Fibroblast of skin of left quadriceps (primary cell): ENCODE measurements at regions not wholly inside any gene's neighbourhood (a gene's known extent, or its start where the extent isn't known, plus 50 kb on each side); places are given as distances from the start of the nearest gene placed in this dataset.
"Not testable (repeated sequence)": the region's sequence is repeated elsewhere in the genome, so short reads cannot be mapped to it uniquely, and the experiment has no call there.

ENCODE experiments used
- DNase-seq, 2 experiments: peaks; one replicate each; pipeline ENCODE4 v3.0.0-alpha.2; 2013; ENCODE audit warnings: low read depth in 2 of 2

DNA sequence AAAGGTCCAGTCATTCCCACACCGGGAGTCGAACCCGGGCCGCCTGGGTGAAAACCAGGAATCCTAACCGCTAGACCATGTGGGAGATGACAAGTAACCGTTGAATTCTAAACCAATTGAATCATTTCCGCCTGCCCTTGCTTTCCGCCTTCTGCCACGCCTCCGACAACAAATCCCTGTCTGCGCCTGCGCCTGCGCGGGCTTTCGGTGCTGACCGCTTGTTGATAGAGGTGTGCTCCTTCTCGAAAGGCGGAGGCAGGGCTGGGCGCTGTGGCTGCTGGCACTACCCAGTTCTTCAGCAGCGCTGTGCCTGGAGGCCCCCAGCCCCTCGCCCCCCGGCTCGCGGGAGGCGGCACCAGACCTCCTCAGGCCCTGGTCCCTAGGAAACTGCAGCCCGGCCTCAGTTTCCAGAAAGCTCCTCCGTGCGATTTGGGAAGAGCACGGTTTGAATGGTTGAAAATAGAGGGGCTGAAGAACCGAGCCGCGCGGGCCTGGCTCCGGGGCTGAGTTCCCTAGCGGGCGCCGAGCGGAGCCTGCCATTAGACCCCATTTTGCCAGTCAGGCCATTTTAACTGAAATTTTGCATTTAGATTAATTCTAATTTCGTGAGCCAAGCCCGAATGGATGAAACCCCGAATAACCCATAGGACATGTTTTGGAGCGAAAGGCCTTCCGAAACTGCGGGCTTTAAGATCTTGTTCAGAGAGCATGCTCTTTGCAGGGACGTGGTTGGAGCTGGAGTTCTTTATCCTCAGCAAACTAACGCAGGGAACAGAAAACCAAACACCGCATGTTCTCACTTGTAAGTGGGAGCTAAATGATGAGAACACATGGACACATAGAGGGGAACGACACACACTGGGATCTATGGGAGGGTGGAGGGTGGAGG lies 219.3 kb upstream of the ATP10A start:
- peak; percentile 90 for DNase-seq

DNA sequence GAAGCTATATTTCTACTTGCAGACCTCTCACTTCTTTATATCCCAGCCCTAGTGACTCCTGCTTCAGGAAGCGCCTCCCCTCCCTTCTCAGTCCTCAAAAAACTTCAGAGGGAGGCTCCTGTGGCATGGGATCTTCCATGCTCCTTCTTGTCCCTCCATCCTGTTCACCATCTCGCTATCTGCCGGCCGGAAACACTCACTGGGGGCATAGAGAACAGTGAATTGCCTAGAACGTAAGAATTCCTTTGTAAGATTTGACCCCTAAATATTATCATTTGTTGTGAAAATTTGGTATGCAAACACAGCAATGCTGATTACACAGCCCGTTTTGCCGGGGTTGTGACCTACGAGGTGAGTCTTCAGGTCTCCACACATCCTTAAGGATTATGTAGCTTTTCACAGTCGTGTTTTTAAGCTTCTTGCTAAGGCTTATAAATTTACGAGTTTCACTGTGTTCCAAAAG lies 218.7 kb upstream of the ATP10A start:
- DNase-seq, result no peak

DNA sequence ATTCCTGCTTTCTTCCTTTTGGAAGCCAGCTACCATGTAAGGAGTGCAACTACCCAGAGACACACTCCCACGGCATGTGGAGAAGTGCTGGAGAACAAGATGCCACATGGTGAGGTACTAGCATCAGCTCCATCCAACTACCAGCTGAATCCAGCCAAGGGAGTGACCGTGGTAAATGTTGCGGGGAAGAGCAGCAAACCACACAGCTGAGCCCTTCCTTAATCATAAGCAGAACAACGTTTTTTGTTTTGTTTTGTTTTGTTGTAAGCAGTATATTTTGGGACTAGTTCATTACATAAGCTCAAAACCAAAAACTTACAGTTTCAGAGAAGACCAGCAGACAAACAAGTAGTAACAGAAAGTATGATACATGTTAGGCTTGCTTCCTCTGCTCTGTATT lies 212.6 kb upstream of the ATP10A start:
- no peak for DNase-seq

DNA sequence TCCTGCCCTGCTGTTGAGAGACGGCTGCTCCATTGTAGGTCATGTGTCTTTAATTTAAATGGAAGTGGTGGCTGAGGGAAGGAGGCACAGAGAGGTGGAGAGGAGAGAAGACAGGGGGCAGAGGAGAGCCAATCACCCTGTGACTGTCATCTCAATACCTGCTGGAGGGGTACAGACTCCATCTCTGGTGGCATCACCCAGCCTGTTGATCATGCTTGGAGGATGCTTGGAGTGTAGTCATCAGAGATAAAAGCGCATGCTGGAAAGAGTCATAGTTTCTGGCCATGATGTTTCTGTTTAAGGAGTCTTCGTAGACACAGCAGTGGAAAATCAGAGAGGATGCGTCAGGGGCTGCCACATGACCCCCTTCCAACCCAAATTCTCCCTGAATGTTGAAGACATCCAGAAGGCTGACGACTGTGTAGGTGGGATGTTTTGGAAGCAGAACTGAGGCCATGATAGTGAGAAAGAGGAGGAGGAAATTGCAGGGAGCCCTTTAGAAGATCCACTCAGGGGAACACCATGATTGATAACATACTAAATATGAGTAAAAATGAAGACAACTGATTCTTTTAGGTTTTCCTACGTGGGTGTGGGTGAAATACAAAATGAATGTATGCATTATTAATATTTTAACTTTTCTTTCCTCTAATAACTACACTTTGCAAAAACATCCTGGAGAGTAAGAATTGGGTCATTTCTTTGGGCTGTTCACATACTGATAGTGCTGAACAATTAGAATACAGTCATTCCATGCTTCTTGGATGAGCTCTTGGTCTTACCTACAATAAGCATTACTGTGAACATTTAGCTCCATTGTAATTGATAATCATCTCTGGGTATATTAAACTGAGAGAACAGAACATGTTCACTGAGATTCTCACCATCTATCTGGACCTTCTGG lies 210.6 kb upstream of the ATP10A start:
- no peak for DNase-seq

DNA sequence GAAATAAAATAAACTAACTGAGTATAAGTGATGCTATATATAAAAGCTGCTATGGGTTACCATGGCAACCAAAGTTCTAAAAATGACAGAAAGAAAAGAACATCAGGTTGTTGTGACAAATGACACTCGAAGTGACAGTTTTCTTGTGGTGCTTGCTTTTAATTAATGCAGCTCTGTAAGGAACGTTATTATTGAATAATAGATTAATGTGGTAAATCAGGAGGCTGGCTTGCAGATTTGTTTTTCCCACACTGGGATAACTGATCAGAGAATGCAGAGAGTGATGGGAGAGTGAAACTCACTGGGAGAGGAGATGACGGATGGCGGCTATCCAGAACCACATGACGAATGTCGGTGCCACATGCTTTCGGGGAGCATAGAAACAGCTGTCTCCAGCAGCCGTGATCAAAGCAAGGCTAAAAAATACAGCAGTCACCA lies 207.0 kb upstream of the ATP10A start:
- DNase-seq, result no peak

DNA sequence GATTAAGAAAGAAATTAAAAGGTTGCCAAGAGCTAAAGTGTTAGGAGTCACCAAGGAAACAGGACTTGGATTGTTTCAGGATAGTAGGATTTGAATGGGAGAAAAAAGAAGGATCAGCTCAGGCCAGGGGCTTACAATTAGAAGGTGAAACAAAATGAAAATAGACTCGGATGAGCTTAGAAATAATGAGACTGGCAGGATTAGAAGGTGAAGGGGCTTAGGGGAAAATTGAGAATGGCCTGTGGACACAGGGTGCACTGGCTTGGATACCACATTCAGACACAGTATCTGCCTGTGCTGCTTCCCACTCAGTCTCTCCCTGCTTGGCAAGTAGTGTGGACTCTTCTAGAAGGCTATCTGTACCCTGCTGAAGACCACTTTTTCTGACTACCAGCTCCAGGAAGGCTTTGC lies 206.1 kb upstream of the ATP10A start:
- DNase-seq, result no peak

DNA sequence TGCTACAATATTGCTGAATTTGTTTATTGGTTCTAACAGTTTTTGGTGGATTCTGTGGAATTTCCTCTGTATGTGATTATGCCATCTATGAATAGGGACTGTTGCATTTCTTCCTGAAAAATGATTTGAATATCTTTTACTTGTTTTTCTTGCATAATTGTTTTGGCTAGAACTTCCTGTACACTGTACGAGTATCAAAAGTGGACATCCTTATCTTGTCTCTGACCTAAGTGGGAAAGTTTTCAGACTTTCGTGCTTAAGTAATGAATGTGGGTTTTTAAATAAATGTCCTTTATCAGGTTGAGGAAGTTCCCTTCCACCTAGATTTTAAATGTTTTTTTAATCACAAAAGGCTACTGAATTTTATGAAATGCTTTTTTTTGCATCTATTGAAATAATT lies 203.8 kb upstream of the ATP10A start:
- no peak for DNase-seq

DNA sequence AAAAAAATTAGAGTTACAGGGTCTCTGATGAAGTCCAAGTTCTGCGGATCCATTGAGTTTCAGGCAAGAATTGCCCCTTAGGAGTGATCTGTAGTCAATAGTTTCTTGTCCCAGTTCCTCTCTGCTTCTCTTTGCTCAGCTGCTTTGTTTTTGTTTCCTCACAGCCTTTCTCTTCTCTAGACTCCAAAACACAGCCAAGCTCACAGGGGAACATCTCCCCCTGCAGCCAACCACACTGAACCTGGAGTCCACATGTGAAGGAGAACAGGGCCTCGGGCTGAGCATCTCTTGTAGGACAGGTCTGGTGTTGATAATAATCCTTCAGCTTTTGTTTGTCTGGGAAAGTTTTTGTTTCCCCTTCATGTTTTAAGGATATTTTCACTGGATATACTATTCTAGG lies 202.6 kb upstream of the ATP10A start:
- no peak for DNase-seq

DNA sequence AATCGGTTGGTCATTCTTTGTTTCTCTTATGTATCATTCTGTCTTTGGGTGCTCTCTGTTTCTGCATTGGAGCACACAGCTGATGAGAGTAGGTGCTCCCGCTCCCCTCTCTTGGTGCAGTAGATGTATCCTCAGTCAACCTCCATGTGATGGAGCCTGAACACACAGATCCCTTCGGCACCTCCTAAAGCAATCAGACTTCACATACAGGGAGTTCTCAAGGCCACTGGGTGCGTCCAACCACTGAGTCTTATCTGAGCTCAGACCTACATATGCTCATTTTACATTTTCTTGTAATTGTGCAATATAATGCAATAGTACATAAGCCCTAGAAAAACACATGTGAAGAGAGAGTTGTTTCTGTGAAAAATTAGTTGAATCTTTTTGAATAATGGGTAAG lies 198.1 kb upstream of the ATP10A start:
- DNase-seq, result no peak

DNA sequence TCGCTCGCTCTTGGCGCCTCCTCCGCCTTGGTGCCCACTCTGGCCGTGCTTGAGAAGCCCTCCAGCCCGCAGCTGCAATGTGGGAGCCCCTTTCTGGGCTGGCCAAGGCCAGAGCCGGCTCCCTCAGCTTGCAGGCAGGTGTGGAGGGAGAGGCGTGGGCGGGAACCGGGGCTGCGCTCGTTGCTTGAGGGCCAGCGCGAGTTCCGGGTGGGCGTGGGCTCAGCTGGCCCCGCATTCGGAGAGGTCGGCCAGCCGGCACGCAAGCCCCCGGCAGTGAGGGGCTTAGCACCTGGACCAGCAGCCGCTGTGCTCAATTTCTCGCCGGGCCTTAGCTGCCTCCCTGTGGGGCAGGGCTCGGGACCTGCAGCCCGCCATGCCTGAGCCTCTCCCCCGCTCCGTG lies 193.6 kb upstream of the ATP10A start:
- not testable (repeated sequence) for DNase-seq

DNA sequence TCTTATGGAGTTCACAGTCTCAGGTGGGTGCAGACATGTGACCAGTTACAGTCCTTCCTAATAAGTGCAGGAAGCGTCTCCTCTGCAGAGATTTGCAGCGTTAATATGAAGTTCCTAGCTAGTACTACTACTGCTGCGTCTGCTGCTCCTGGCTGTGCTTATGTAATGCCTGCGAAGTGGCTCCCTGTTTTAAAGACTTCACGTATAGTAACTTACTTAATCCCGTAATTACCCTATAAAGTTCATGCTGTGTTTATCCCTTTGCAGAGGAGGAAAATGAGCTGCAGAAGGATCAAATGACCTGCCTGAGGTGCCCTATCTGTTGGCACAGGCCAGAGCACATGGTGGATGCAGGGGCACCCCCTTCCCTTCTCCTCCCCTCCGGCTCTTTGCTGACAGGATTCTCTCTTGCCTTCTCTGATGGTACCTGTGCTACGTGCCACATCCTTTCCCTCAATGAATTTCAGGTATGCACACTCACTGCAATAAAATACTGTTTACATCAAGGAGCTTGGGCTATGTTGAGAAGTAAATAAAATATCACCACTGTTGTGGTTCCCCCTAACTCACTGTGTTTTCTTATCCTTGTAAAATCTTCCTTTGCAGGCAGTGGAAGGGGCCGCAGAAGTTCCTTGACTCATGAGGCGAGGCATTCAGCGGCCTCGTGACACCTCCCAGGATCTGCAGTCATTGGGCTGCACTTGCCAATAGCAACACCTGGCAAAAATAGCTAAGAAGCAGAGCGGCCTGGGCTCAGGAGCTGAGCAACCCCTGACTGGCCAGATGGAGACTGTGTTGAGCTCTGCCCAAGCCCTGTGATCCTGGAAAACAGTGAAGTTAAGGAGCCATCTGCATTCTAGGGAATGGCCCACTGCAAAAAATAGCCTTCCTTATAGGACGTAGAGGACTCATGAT lies 188.9 kb upstream of the ATP10A start:
- peak in 1 of 2 experiments; percentile 16 for DNase-seq

DNA sequence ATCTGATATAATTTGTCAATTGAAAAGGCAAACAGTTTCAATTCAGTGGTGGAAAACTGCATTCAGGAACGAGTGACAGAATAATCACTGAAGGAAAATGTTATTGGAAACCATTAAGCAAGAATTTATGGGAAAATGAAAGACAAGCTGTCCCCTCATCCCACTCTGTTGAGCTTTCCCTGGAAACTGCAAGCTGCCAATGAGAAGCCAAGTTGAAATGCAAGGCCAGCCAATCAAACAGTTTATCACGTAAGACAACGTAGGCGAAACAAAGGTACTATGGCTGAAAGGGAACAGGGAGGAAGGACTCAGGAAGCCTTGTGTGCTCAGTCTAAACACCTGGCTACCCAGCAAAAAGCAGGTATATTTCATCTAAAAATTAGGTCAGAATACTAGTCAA lies 187.9 kb upstream of the ATP10A start:
- no peak for DNase-seq

DNA sequence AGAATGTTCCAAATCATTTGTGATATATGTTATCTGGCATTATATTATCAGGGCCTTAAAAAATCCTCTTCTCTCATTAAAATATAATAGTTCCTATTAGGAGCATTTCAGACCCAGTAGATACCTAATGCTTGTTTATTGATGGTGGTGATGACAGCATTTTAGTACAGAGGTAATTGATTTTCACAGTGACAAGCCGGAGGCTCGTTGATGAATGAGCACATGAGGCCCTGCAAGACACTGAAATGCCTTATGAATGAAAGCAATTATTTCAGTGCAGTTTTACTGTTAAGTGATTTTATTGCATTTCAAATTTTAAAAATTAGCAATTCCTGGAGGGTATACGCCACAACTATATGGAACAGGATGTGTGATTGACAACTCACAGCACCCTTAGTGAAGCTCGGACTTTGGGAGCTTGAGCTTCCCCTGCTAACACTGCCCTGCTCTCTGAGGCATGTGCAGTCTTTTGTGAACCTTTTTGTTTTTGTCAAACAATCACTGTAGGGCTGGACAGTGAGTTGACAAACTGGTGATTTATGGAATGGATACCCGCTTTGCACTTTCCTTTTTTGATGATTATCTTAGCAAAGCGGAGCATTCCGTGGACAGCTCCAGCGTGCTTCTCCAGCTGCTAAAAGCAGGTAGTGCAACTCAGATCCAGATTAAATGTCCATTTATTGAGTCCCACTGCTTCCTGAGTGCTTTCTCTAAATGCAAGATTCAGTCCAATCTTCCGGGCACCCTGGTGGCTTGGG lies 187.0 kb upstream of the ATP10A start:
- no peak for DNase-seq

DNA sequence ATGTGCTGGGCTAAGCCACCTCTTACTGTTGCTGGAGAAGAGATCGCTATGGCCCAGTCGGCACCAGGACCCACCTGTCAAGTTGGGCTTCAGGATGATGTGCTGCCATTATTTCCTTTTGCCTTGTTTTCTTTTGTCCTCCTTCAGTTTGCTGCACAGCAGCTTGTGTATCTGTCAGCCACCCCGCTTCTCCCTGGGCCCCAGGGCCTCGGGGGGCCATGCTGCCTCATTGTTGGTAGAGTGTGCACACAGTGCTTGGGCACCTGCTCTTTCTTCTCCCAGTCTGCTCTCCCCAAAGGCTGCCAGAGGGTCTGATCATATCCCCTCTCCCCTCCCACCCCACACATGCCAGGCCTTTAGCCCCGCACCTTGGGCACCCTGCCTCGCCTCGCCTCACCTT lies 185.5 kb upstream of the ATP10A start:
- no peak for DNase-seq

DNA sequence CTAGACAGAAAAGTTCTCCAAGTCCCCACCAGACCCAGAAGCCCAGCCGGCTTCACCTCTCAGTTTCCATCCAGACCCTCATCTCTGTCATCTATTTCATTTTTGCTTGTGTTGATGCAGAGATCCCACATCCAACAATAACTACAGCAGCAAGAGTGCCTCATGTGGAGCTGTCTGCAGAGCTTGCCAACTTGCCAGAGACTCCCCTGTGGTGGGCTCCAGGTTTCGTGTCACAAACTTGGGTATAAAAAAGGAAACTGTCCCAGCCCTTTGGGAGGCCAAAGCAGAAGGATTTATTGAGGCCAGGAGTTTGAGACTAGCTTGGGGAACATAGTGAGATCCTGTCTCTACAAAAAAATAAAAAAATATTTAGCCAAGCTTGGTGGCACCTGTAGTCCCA lies 182.4 kb upstream of the ATP10A start:
- no peak for DNase-seq

DNA sequence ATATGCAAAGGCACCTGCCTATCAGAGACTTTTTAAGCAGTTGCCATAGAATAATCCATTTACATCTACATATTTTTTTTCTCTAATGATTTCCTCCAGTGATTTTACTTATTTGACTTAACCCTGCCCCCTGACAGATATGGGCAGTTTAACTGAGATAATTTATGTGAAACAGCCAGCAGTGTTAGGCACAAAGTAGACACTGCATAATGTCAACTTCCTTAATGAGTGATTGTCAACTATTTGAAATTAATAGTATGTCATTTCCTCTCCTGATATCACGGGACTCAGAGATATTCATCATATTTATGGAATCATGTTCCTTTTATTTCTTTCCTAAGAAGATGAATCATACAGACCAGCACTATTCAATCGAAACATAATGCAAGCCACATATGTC lies 179.9 kb upstream of the ATP10A start:
- no peak for DNase-seq

DNA sequence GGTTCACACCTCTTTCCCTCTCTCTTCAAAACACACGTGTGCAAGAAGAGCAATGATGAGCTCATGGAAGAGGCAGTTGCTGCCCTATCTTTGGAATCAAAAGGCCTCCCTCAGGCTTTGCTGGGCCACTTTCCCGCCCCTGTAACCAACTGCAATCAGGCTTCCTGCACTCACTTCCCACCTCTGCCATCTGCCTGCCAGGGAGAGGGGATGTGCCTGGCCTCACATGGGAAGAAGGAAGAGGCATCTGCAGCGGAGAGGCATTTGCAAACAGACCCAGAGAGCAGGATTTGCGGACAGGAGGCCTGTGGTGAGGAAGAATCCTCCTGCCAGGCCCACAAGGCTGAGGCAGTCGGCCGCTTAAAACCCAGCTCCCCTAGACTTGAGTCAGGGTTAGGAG lies 175.6 kb upstream of the ATP10A start:
- no peak for DNase-seq

DNA sequence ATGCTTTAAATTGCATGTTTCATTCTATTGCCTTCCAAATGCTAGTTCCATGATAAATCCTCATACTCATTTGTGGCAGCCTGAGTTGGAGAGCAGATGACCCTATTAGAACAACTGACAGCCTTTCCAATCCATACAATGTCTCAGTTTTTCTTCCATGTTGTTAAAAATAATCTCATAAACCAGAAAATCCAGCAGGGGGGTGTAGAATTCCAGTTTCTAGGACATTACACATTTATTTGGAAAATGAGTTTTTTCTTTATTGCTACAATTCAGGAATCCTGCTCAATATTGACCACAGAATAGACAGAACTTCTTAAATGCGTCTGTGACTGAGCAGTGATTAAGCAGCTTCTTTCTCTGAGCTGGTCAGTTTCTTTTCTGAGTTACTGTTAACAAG lies 174.2 kb upstream of the ATP10A start:
- DNase-seq, result no peak

DNA sequence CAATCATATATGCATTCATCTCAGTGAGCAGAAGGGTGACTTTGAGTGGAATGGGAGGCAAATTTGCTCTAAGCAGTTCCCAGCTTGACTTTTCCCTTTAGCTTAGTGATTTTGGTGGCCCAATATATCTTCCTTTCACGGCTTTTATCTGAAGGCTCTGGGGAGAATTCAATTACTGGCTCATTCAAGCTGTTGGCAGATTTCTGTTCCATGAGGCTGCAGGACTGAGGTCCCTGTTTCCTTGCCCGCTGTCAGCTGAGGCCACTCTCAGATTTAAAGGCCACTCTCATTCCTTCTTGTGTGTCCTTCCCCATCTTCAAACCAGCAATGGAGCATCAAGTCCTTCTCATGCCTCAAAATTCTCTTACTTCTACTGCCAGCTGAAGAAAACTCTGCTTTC lies 170.4 kb upstream of the ATP10A start:
- DNase-seq, result no peak

DNA sequence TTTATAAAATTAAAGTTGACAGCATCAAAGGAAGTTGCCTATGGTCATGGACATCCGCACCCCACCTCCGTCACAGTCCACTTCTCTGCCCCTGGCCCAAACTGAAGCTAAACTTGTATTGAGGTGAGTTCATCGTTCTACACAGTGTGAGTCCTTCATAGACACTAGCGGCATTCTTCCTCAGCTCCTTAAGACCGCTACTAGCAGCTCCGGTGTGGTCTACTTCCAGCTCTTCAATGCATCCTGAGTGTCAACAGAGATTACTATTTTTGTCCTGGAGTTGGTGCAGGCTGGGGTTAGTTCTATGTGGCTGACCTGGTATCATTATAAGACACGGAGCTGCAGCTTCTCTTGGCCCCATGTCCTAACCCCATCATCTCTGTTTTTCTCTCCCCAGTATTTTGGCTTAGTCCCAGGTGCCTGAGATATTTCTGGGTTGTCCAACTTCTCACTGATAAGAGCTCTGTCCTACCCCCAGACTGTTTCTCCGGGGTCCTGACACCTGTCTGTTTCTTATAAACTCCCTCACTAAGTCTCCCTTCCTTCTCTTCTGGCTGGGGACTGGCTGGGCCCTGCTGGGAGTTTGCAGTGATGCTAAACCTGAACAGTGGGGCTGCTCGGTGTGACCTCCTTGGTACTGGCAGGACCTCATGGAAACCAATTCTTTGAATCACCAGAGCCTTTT lies 169.2 kb upstream of the ATP10A start:
- DNase-seq, result no peak
